ENCODE measurements at regions not wholly inside any gene's neighbourhood (a gene's known extent, or its start where the extent isn't known, plus 50 kb on each side); places are given as distances from the start of the nearest gene placed in this dataset.

GRCh38 chr6:99219788-99220187 is 129.7 kb downstream of the FAXC start:
- DNase-seq (ENCODE audit: low spot score), result peak; percentile 49

GRCh38 chr6:99216959-99217358 is 132.5 kb downstream of the FAXC start:
- no peak for DNase-seq (ENCODE audit: low spot score)

- DNase-seq (ENCODE audit: low spot score), result no peak
Measured at GRCh38 chr6:99195986-99196655, 153.4 kb downstream of the FAXC start.

- no peak for DNase-seq (ENCODE audit: low spot score)
Measured at GRCh38 chr6:99192561-99192960, 156.9 kb downstream of the FAXC start.

- DNase-seq (ENCODE audit: low spot score), result no peak
Measured at GRCh38 chr6:99189823-99190721, 159.4 kb downstream of the FAXC start.

GRCh38 chr6:99187429-99187828 is 162.0 kb downstream of the FAXC start:
- DNase-seq (ENCODE audit: low spot score), result no peak

GRCh38 chr6:99186417-99186816 is 163.1 kb downstream of the FAXC start:
- DNase-seq (ENCODE audit: low spot score), result no peak

- no peak for DNase-seq (ENCODE audit: low spot score)
Measured at GRCh38 chr6:99185525-99185924, 163.9 kb downstream of the FAXC start.

GRCh38 chr6:99184696-99185095 is 164.8 kb downstream of the FAXC start:
- DNase-seq (ENCODE audit: low spot score), result no peak

GRCh38 chr6:99183066-99183465 is 166.4 kb downstream of the FAXC start:
- DNase-seq (ENCODE audit: low spot score), result no peak

- no peak for DNase-seq (ENCODE audit: low spot score)
Measured at GRCh38 chr6:99181174-99181573, 168.3 kb downstream of the FAXC start.

GRCh38 chr6:99178168-99178567 is 171.3 kb downstream of the FAXC start:
- no peak for DNase-seq (ENCODE audit: low spot score)

- DNase-seq (ENCODE audit: low spot score), result no peak
Measured at GRCh38 chr6:99177736-99178135, 171.7 kb downstream of the FAXC start.

GRCh38 chr6:99165838-99166237 is 183.6 kb downstream of the FAXC start:
- no peak for DNase-seq (ENCODE audit: low spot score)

GRCh38 chr6:99152347-99152643 is 197.2 kb downstream of the FAXC start:
- DNase-seq (ENCODE audit: low spot score), result no peak

- peak; percentile 56 for DNase-seq (ENCODE audit: low spot score)
Measured at GRCh38 chr6:99151634-99152346, 197.7 kb downstream of the FAXC start.

GRCh38 chr6:99148761-99149160 is 200.7 kb downstream of the FAXC start:
- DNase-seq (ENCODE audit: low spot score), result no peak

GRCh38 chr6:99148111-99148510 is 200.4 kb upstream of the FBXL4 start:
- no peak for DNase-seq (ENCODE audit: low spot score)

GRCh38 chr6:99147206-99147605 is 199.5 kb upstream of the FBXL4 start:
- no peak for DNase-seq (ENCODE audit: low spot score)

GRCh38 chr6:99146711-99147110 is 199.0 kb upstream of the FBXL4 start:
- no peak for DNase-seq (ENCODE audit: low spot score)

GRCh38 chr6:99145738-99146137 is 198.0 kb upstream of the FBXL4 start:
- no peak for DNase-seq (ENCODE audit: low spot score)

- no peak for DNase-seq (ENCODE audit: low spot score)
Measured at GRCh38 chr6:99143108-99143861, 195.5 kb upstream of the FBXL4 start.
